Hepatocyte (in vitro differentiated cells): ENCODE measurements at regions not wholly inside any gene's neighbourhood (a gene's known extent, or its start where the extent isn't known, plus 50 kb on each side); places are given as distances from the start of the nearest gene placed in this dataset.

Experiments used
- DNase-seq: peaks from one replicate; pipeline ENCODE4 v3.0.0-alpha.2; 2016; ENCODE audit warnings: low spot score
- H2AFZ ChIP-seq: fragments of 200-600 bp; sonication (generic); 2 replicates; pipeline ENCODE4 v1.6.0; 2016; ENCODE audit warnings: antibody characterized with exemption, mild to moderate bottlenecking
- H3K27ac ChIP-seq: fragments of 200-600 bp; sonication (generic); 2 replicates; pipeline ENCODE4 v1.5.1; 2016; ENCODE audit warnings: mild to moderate bottlenecking
- H3K27me3 ChIP-seq: fragments of 200-600 bp; sonication (generic); 2 replicates; pipeline ENCODE4 v1.6.1; 2016
- H3K36me3 ChIP-seq: fragments of 200-600 bp; sonication (generic); replicated peaks from 2 replicates; pipeline ENCODE4 v1.5.1; 2016; ENCODE audit warnings: low read depth; ENCODE audit not compliant: insufficient read depth
- H3K4me1 ChIP-seq: fragments of 200-600 bp; sonication (generic); 2 replicates; pipeline ENCODE4 v1.5.1; 2016; ENCODE audit warnings: mild to moderate bottlenecking, moderate library complexity; ENCODE audit not compliant: insufficient read depth
- H3K4me2 ChIP-seq: fragments of 200-600 bp; sonication (generic); 2 replicates; pipeline ENCODE4 v1.6.0; 2016
- H3K4me3 ChIP-seq: fragments of 200-600 bp; sonication (generic); 2 replicates; pipeline ENCODE4 v1.5.1; 2016; ENCODE audit warnings: mild to moderate bottlenecking
- H3K79me2 ChIP-seq: fragments of 200-600 bp; sonication (generic); 2 replicates; pipeline ENCODE4 v1.6.0; 2017; ENCODE audit warnings: mild to moderate bottlenecking
- H3K9me2 ChIP-seq: fragments of 200-600 bp; sonication (generic); replicated peaks from 2 replicates; pipeline ENCODE4 v1.6.0; 2017; ENCODE audit warnings: mild to moderate bottlenecking; ENCODE audit not compliant: insufficient read depth
- H3K9me3 ChIP-seq: fragments of 200-600 bp; sonication (generic); 2 replicates; pipeline ENCODE4 v1.5.1; 2016; ENCODE audit warnings: low read depth, mild to moderate bottlenecking
- H4K20me1 ChIP-seq: fragments of 200-600 bp; sonication (generic); 2 replicates; pipeline ENCODE4 v1.6.0; 2016; ENCODE audit warnings: mild to moderate bottlenecking; ENCODE audit not compliant: insufficient read depth, poor library complexity, severe bottlenecking
- CTCF ChIP-seq: fragments of 200-600 bp; sonication (generic); IDR thresholded peaks from 2 replicates; pipeline ENCODE4 v1.5.1; 2016; ENCODE audit warnings: antibody characterized with exemption, mild to moderate bottlenecking; ENCODE audit not compliant: poor library complexity
- EZH2 ChIP-seq: fragments of 200-600 bp; sonication (generic); IDR thresholded peaks from 2 replicates; pipeline ENCODE4 v1.6.1; 2016; ENCODE audit warnings: antibody characterized with exemption, mild to moderate bottlenecking, borderline replicate concordance
- EZH2phosphoT487 ChIP-seq: fragments of 200-600 bp; sonication (generic); IDR thresholded peaks from one replicate; pipeline ENCODE4 v1.6.1; 2018; ENCODE audit warnings: antibody characterized with exemption, mild to moderate bottlenecking, low read depth, moderate library complexity; ENCODE audit not compliant: unreplicated experiment, severe bottlenecking
- WGBS: methylation state at CpG from one replicate; pipeline ENCODE4 v1.1.6; 2016; ENCODE audit warnings: low lambda C conversion rate; ENCODE audit errors: missing lambda C conversion rate; 5-methylcytosine and 5-hydroxymethylcytosine counted together

GRCh38 chr2:138902239-138902871 lies 122.2 kb upstream of the NXPH2 start:
- no peaks in the 10 kb centered on the region for H3K36me3 ChIP-seq
- no peaks in the 10 kb centered on the region for H3K9me3 ChIP-seq
- H4K20me1 ChIP-seq, result no peaks in the 10 kb centered on the region
- no peak overlapping the region for H3K4me3 ChIP-seq
- H3K4me1 ChIP-seq, result no peaks in the 10 kb centered on the region
- H3K27ac ChIP-seq, result no peak overlapping the region
- H2AFZ ChIP-seq, result no peak overlapping the region
- no peak for DNase-seq
- WGBS, result 93% methylated on average over 29 of the region's 29 CpGs
- no peak overlapping the region for H3K4me2 ChIP-seq
- H3K79me2 ChIP-seq, result no peaks in the 10 kb centered on the region
- no peak for TF ChIP-seq CTCF
- TF ChIP-seq EZH2phosphoT487, result no peak
- TF ChIP-seq EZH2, result no peak
- H3K9me2 ChIP-seq, result no peaks in the 10 kb centered on the region
- H3K27me3 ChIP-seq, result no peaks in the 10 kb centered on the region

- WGBS, result 94% methylated on average over 11 of the region's 11 CpGs
- H3K4me3 ChIP-seq, result no peak overlapping the region
- H4K20me1 ChIP-seq, result no peaks in the 10 kb centered on the region
- TF ChIP-seq EZH2 (no peak), EZH2phosphoT487 (no peak), CTCF (no peak)
- H3K4me1 ChIP-seq, result no peaks in the 10 kb centered on the region
- no peaks in the 10 kb centered on the region for H3K9me3 ChIP-seq
- H3K27ac ChIP-seq, result no peak overlapping the region
- no peak for DNase-seq
- H3K27me3 ChIP-seq, result no peaks in the 10 kb centered on the region
- H3K4me2 ChIP-seq, result no peak overlapping the region
- no peaks in the 10 kb centered on the region for H3K9me2 ChIP-seq
- H3K79me2 ChIP-seq, result no peaks in the 10 kb centered on the region
- H3K36me3 ChIP-seq, result no peaks in the 10 kb centered on the region
- no peak overlapping the region for H2AFZ ChIP-seq
These were observed 121.3 kb upstream of the NXPH2 start for GRCh38 chr2:138901530-138901929.

DNA sequence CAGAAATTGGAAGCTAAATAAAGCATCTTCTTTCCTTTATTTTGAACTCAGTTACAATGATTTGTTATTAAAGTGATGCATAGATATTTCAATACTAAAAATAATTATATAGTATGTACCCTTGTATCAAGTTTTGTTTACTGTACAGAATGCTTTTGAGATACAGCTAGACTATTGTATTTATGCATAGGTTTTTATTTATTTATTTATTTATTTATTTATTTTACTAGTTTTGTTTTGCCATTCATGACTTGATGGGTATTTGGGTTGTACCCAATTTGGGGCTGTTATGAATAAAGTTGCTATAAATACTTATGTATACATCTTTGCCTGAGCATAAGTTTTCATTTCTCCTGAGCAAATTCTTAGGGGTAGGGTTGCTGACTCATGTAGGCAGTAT lies 118.7 kb upstream of the NXPH2 start:
- no peak overlapping the region for H3K4me3 ChIP-seq
- no peak for TF ChIP-seq EZH2phosphoT487
- no peak for TF ChIP-seq EZH2
- TF ChIP-seq CTCF, result no peak
- H3K79me2 ChIP-seq, result no peaks in the 10 kb centered on the region
- no peaks in the 10 kb centered on the region for H3K9me3 ChIP-seq
- H4K20me1 ChIP-seq, result no peaks in the 10 kb centered on the region
- H2AFZ ChIP-seq, result no peak overlapping the region
- H3K9me2 ChIP-seq, result no peaks in the 10 kb centered on the region
- no peaks in the 10 kb centered on the region for H3K36me3 ChIP-seq
- no peaks in the 10 kb centered on the region for H3K27me3 ChIP-seq
- DNase-seq, result no peak
- H3K4me2 ChIP-seq, result no peak overlapping the region
- H3K27ac ChIP-seq, result no peak overlapping the region
- no peaks in the 10 kb centered on the region for H3K4me1 ChIP-seq

GRCh38 chr2:138897274-138897673 lies 117.1 kb upstream of the NXPH2 start:
- no peak overlapping the region for H2AFZ ChIP-seq
- H3K27ac ChIP-seq, result no peak overlapping the region
- H3K4me3 ChIP-seq, result no peak overlapping the region
- WGBS, result 95% methylated on average over 12 of the region's 12 CpGs
- no peaks in the 10 kb centered on the region for H3K27me3 ChIP-seq
- H3K9me2 ChIP-seq, result no peaks in the 10 kb centered on the region
- no peaks in the 10 kb centered on the region for H3K9me3 ChIP-seq
- H4K20me1 ChIP-seq, result no peaks in the 10 kb centered on the region
- H3K79me2 ChIP-seq, result no peaks in the 10 kb centered on the region
- no peaks in the 10 kb centered on the region for H3K4me1 ChIP-seq
- no peaks in the 10 kb centered on the region for H3K36me3 ChIP-seq
- no peak for DNase-seq
- no peak for TF ChIP-seq EZH2
- H3K4me2 ChIP-seq, result no peak overlapping the region
